ENCODE measurements at regions not wholly inside any gene's neighbourhood (a gene's known extent, or its start where the extent isn't known, plus 50 kb on each side); places are given as distances from the start of the nearest gene placed in this dataset.

DNA sequence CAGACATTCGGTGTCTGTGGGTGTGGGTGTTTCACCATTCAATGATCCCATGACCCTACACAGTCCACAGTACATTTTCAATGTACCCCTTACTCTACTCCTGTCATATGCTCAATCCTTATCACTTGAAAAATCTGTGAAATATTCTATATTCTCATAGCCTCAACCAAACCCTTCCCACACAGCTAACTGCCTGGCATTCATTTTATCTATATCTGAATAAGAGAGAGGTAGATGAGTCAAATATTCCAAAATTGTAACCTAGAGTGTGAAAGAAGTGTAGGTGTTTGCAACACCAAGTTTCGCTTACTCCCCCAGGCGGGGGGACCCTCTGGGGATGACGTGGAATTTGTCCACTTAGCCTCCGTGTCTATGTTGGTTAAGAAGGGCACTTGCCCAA is 354.8 kb downstream of the ETS1 start:
- TF ChIP-seq POLR2A (IDR thresholded peaks at IDR 0.05; ENCODE audit: low read depth, low read length) (no peak), POLR2AphosphoS5 (IDR thresholded peaks at IDR 0.05; ENCODE audit: low read depth, low read length) (no peak), TAF1 (IDR thresholded peaks at IDR 0.05; ENCODE audit: low read depth, low read length) (no peak), SPI1 (IDR thresholded peaks at IDR 0.05; ENCODE audit: low read depth, low read length) (no peak), PAX5 (IDR thresholded peaks at IDR 0.05; ENCODE audit: insufficient read depth, low read length, severe bottlenecking) (no peak)

Data from GM12891 (cell line).